OCI-LY7 (cell line): ENCODE measurements at regions not wholly inside any gene's neighbourhood (a gene's known extent, or its start where the extent isn't known, plus 50 kb on each side); places are given as distances from the start of the nearest gene placed in this dataset.

Experiments
- BruUV-seq: library from RNA; stranded (reverse); fragments of 400-500 nt; replicated peaks from 2 replicates; lab custom pipeline; 2021; lab: Mats Ljungman, UMichigan
- CTCF ChIA-PET: fragments of 300-600 bp; sonication (Branson Sonifier 250); formaldehyde crosslinking; loops from one replicate; lab custom pipeline; 2022; ENCODE audit warnings: antibody characterized with exemption; ENCODE audit not compliant: unreplicated experiment; lab: Charles Lee
- POLR2A ChIA-PET: fragments of 300-600 bp; sonication (Branson Sonifier 250); formaldehyde crosslinking; loops from one replicate; lab custom pipeline; 2022; ENCODE audit warnings: antibody characterized with exemption; lab: Charles Lee
- DNase-seq: peaks from one replicate; pipeline ENCODE4 v3.0.0-alpha.2; 2015; ENCODE audit warnings: low spot score
- H2AFZ ChIP-seq: fragments of 200-600 bp; sonication (generic), shearing (Covaris generic); 2 replicates; pipeline ENCODE4 v1.6.1; 2014; ENCODE audit warnings: mild to moderate bottlenecking, antibody characterized with exemption, low read length, moderate library complexity
- H3K27ac ChIP-seq: fragments of 200-600 bp; sonication (generic); 2 replicates; pipeline ENCODE4 v1.5.1; 2014; ENCODE audit warnings: mixed run types, low read depth, mild to moderate bottlenecking, moderate library complexity, low read length, inconsistent platforms; ENCODE audit not compliant: poor library complexity, severe bottlenecking
- H3K36me3 ChIP-seq: fragments of 200-600 bp; sonication (generic); 2 replicates; pipeline ENCODE4 v1.6.1; 2014; ENCODE audit warnings: mild to moderate bottlenecking, antibody characterized with exemption, low read length, moderate library complexity, mixed read lengths; ENCODE audit not compliant: insufficient read depth
- H3K4me1 ChIP-seq: fragments of 200-600 bp; sonication (generic); 2 replicates; pipeline ENCODE4 v1.5.1; 2014; ENCODE audit warnings: mild to moderate bottlenecking, low read length; ENCODE audit not compliant: insufficient read depth, poor library complexity, severe bottlenecking
- H3K4me2 ChIP-seq: fragments of 200-600 bp; sonication (generic); 2 replicates; pipeline ENCODE4 v1.6.1; 2014; ENCODE audit warnings: mild to moderate bottlenecking, low read length
- H3K4me3 ChIP-seq: fragments of 200-600 bp; sonication (generic); 2 replicates; pipeline ENCODE4 v1.5.1; 2014; ENCODE audit warnings: mild to moderate bottlenecking, low read depth, low read length; ENCODE audit not compliant: poor library complexity, severe bottlenecking
- H3K79me2 ChIP-seq: fragments of 200-600 bp; sonication (generic); 2 replicates; pipeline ENCODE4 v1.6.1; 2016; ENCODE audit warnings: low read depth, mild to moderate bottlenecking, low read length, moderate library complexity, mixed read lengths; ENCODE audit not compliant: insufficient read depth
- H3K9me2 ChIP-seq: fragments of 200-600 bp; sonication (generic); 2 replicates; pipeline ENCODE4 v1.6.1; 2016; ENCODE audit warnings: mild to moderate bottlenecking, low read length, mixed read lengths; ENCODE audit not compliant: insufficient read depth
- H3K9me3 ChIP-seq: fragments of 200-600 bp; sonication (generic); 2 replicates; pipeline ENCODE4 v1.6.1; 2014; ENCODE audit warnings: mild to moderate bottlenecking, mixed run types, low read length, mixed read lengths
- H4K20me1 ChIP-seq: fragments of 200-600 bp; sonication (generic); 2 replicates; pipeline ENCODE4 v1.6.1; 2014; ENCODE audit warnings: mild to moderate bottlenecking, antibody characterized with exemption, low read length, moderate library complexity, mixed read lengths; ENCODE audit not compliant: insufficient read depth
- EZH2phosphoT487 ChIP-seq: fragments of 200-600 bp; sonication (generic); IDR thresholded peaks from 2 replicates; pipeline ENCODE4 v1.6.1; 2018; ENCODE audit warnings: low read depth, borderline replicate concordance, mild to moderate bottlenecking, mixed run types, antibody characterized with exemption, low read length, moderate library complexity, mixed read lengths
- intact Hi-C: fragments of 100-400 bp; cut with micrococcal nuclease; formaldehyde crosslinking; loops from one replicate; pipeline ENCODE4 v1.10.0; 2022; ENCODE audit not compliant: unreplicated experiment
- TF ChIP-seq, protein P1 (sequence below): fragments of 200-600 bp; sonication (generic); conservative IDR thresholded peaks from 2 replicates; pipeline ENCODE4 v1.5.1; 2014; ENCODE audit warnings: mild to moderate bottlenecking, antibody characterized with exemption, low read length, moderate library complexity, mixed read lengths

DNA sequence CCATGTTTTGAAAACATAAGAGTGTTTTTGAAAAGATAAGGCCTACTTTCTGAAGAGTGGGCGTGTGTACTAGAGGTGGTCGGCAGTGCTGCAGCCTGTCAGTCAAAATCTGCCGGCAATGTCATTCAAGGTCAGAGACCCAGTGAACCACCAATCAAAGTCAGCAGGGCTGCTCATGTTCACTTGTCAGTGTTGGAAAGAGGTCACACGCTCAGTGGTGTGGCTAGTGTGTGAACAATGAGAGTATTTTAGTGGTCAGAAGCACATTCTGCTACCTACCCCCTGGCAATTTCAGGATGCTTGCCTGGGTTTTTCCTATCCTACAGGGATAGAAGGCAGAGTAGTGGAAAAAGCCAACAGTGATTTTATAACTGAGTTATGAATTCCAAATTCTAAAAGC is 278.5 kb upstream of the ONECUT1 start:
- no peak for DNase-seq
- TF ChIP-seq, protein P1, sequence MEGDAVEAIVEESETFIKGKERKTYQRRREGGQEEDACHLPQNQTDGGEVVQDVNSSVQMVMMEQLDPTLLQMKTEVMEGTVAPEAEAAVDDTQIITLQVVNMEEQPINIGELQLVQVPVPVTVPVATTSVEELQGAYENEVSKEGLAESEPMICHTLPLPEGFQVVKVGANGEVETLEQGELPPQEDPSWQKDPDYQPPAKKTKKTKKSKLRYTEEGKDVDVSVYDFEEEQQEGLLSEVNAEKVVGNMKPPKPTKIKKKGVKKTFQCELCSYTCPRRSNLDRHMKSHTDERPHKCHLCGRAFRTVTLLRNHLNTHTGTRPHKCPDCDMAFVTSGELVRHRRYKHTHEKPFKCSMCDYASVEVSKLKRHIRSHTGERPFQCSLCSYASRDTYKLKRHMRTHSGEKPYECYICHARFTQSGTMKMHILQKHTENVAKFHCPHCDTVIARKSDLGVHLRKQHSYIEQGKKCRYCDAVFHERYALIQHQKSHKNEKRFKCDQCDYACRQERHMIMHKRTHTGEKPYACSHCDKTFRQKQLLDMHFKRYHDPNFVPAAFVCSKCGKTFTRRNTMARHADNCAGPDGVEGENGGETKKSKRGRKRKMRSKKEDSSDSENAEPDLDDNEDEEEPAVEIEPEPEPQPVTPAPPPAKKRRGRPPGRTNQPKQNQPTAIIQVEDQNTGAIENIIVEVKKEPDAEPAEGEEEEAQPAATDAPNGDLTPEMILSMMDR = no peak
- TF ChIP-seq EZH2phosphoT487 = no peak
- Histone ChIP-seq H4K20me1 (no peaks in the 10 kb centered on the region), H3K79me2 (no peaks in the 10 kb centered on the region), H3K27ac (no peak overlapping the region), H3K4me1 (no peaks in the 10 kb centered on the region), H3K36me3 (no peaks in the 10 kb centered on the region), H3K4me3 (no peak overlapping the region), H3K4me2 (no peak overlapping the region), H3K9me3 (no peaks in the 10 kb centered on the region), H3K9me2 (no peaks in the 10 kb centered on the region), H2AFZ (no peak overlapping the region)
- POLR2A ChIA-PET = interaction anchor here (1.0 kb wide), 1 partner anchor 17 kb away, joined by 4 read pairs; no protein-coding TSS in a partner anchor
- CTCF ChIA-PET = no interaction called here
- intact Hi-C loops = no loop called here
- no TSS peak for BruUV-seq

DNA sequence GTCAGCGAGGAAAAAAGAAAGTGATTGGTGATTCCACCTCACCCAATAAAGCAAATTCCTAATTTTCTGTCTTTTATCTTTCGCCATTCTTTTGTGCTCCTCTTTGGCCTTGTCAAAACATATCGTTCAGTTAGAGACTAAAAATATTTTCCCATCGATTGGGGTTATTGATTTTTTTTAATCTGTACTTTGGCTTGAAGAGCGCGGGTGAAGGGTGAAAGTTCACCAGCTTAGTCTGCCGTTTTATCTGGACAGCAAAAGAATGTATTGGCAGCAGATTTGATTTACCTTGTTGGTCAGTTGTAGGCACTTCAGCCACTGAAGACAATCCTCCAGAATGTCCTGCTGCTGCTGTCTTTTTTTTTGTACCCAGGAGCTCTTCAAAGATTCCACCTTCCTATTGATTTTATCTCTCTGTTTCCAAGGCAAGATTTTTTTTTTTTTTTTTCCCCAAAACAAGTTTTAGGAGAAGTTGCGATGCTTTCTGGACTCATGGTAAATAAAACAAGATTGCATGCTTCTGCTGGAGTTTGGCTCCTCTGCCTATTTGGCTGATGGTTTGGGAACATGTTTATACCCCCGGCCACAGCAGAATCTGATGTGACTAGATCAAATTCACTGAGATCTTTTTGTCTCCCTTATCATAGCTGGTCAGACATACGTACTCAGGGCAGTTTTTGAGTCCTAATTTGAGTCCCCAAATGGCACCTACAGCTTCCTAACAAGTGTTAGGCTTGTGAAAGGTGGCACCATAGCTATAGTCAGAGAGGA is 269.3 kb upstream of the ONECUT1 start:
- H3K9me3 ChIP-seq = no peaks in the 10 kb centered on the region
- no peaks in the 10 kb centered on the region for H3K36me3 ChIP-seq
- H3K4me2 ChIP-seq = no peak overlapping the region
- intact Hi-C loops = no loop called here
- ChIA-PET CTCF (no interaction called here), POLR2A (interaction anchor here (0.7 to 0.9 kb wide), 2 partner anchors 13 to 51 kb away, joined by 3 read pairs; no protein-coding TSS in a partner anchor)
- no peak overlapping the region for H3K4me3 ChIP-seq
- H3K27ac ChIP-seq = no peak overlapping the region
- no peaks in the 10 kb centered on the region for H3K9me2 ChIP-seq
- no peaks in the 10 kb centered on the region for H3K79me2 ChIP-seq
- no peak for TF ChIP-seq EZH2phosphoT487
- TF ChIP-seq, protein P1 = no peak
- no peak for DNase-seq
- H3K4me1 ChIP-seq = no peaks in the 10 kb centered on the region
- no TSS peak for BruUV-seq
- H2AFZ ChIP-seq = no peak overlapping the region
- no peaks in the 10 kb centered on the region for H4K20me1 ChIP-seq

DNA sequence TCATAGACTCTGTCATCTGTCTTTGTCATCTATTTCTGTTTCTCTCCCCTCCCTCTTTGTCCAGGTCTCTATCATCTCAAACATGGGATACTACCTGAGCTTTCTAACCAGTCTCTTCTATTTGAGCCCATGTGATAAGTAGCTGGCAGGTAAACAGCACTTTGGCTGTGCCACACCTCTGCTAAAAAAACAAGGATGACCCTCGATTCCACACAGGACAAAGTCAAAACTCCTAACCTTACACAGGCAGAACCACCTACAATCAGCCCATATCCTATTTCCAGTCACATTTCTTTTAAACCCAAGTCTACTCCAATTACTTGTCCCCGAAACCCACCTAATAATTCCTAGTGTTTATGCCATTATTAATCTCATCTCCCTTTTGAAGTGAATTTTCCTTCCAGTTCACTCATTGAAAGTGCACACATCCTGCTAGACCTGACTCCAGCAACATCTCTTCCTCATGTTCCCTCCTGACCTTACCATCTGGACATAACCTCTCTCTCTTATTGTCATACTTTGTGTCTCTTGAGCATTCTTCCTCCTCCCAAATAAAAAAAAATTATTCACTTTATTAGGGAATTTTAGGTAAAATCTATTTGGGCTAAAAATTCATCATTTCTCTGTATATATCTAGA is 256.1 kb upstream of the ONECUT1 start:
- no peak for DNase-seq
- Histone ChIP-seq H3K4me1 (no peaks in the 10 kb centered on the region), H4K20me1 (no peaks in the 10 kb centered on the region), H3K4me2 (no peak overlapping the region), H3K9me3 (0 out of 2 replicates have a peak, but pooled peaks cover 10% of the 10 kb centered on the region), H3K36me3 (no peaks in the 10 kb centered on the region), H3K27ac (no peak overlapping the region), H3K9me2 (no peaks in the 10 kb centered on the region), H2AFZ (no peak overlapping the region), H3K79me2 (no peaks in the 10 kb centered on the region), H3K4me3 (no peak overlapping the region)
- no peak for TF ChIP-seq EZH2phosphoT487
- TF ChIP-seq, protein P1 = no peak
- CTCF ChIA-PET = no interaction called here
- POLR2A ChIA-PET = no interaction called here
- intact Hi-C loops = no loop called here
- BruUV-seq = no TSS peak
